HG03575 (cell line): ENCODE measurements at regions not wholly inside any gene's neighbourhood (a gene's known extent, or its start where the extent isn't known, plus 50 kb on each side); places are given as distances from the start of the nearest gene placed in this dataset.

Experiments
- ATAC-seq: cut with Tn5 transposase; IDR thresholded peaks from one replicate; pipeline ENCODE4 v1.9.1; 2021; ENCODE audit not compliant: unreplicated experiment, insufficient number of reproducible peaks, low FRiP score; ENCODE audit errors: extremely low read depth

DNA sequence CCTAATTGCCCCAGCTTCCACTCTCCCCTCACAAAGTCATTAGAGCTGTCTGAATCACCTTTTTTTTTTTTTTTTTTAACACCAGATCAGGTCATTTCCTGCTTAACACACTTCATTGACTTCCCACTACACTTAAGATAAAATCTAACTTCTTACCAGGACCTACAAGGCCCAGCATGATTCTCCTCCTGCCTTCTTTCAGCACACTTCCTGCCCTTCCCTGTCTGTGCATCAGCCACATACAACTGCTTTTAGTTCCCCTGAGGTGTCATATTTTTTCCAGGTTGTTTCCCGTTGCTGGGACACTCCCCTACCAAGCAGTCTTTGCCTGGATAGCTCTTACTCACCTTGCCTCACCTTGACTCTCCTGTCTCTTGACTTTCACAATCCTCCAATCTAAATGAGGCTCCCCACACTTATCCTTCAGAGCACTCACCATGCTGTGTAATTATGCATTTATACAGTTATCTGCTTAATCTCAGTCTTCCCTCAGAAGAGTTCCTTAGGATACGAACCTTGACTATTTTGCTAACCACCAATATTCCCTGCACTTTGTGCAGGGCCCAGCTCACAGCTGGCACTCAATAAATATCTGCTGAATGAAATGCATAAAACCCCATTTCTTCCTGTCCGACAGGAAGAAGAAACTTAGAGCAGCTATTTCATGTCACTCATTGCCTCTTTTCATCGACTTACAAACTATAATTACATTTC is 96.6 kb upstream of the AKIP1 start:
- no peak for ATAC-seq

DNA sequence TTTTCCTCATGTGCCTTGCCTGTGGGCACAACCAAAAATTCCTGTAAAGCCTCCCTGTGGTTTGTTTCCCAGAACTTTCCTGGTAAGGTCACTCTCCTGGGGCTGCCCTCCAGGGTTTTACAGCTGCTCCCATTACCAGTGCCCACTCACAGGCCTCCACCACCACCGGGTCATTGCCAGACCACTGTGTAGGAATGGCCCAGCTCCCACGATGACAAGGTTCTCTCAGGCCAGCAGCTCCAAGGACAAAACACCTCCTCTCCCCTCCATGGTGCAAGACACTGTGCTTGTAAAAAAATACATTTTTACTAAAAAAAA is 96.1 kb upstream of the AKIP1 start:
- no peak for ATAC-seq

DNA sequence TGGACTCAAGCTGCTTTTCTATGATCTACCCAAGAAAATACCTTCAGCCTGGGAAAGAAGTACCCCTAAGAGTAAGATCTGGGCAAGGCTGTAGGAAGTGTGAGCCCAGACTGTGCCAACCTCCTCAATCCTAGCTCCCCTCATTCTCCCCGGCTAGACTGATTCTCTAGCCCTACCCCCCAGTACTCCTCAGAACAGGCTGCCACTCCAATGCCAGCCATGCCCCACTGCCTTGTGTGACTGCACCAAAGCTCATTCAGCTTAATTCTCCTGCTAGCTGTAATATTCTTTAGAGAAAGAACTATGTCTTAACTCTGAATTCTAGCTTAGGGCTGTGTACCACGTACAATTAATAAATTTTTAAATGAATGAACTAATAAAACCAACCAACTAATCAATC is 92.6 kb upstream of the AKIP1 start:
- ATAC-seq, result no peak

DNA sequence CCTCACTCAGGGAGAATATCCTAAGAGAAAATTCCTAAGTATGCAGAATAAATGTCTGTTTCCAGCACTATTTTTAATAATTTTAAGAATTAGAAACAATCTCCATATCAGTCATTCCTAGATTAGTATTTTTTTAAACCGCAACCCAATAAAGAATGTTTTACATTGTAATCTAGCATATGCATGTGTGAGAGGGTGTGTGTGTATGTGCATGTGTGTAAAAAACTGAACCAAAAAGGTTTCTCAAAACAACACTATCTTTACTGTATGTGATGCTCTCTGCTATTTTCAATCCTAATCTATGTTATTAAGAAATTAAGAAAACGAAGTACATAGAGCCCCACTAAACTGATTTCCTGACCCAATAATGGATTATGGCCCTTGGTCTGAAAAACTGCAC is 90.6 kb upstream of the AKIP1 start:
- ATAC-seq, result no peak

DNA sequence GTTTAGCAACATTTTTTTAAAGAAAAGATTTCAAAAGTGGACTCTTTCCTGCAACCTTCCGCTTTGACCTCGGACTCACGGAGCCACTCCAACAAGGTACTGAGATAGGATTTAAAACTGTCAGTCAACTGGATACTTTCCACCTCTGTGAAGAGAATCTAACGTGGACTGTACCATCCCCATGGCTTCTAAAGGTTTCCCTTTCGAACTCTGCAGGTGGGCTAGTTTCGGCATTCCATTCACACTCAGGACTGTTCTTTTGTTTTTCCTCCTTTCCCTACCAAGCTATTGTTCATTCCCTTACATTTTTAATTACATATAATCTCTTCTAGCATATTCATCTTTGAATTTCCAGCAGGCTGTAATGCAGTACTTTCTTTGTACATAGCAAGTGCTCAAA is 88.5 kb upstream of the AKIP1 start:
- no peak for ATAC-seq

DNA sequence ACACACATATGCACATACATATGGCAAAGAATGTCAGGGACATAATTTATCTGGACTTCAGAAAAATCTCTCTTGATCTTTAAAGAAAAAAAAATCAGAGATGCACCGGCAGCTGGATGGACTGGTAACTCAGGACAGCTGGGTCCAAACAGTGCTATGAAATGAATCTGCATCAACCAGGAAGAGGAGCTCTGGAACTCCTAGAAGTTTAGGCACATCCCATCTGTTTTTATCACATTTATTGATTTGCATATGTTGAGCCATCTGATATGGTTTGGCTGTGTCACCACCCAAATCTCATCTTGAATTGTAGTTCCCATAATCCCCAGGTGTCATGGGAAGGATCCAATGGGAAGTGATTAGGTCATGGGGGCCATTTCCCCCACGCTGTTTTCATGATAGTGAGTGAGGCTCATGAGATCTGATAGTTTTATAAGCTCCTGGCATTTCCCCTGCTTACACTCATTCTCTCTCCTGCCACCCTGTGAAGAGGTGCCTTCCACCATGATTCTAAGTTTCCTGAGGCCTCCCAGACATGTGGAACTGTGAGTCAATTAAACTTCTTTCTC is 87.7 kb upstream of the AKIP1 start:
- ATAC-seq, result no peak

DNA sequence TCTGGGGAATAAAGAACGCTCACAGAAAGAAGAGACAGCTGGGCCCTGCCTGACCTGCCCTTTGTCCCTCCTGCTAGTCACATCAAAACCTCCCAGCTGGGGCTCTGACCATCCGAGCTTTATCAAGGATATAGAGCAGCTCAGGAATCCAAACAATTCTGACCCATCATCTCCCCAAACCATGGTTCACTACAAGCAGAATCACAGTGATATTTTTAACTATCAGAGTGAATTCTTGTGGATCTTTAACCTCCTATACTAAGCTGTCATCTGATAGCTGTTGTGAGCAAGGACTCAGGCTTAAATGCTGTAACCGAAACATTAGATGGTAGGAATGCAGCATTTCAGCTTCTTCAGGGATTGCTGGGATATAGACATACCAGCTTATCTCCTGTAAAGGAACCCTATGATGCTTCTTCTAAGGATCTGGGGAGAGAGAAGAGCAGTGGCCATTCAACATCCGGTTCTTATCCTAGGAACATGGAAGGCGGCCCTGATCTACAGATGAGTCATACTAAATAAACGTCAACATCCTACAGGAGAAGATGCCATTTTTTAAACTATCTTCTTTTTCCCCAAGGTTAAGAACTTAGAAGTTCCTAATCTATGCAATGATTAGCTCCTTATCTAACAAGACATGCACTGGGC is 84.7 kb upstream of the AKIP1 start:
- ATAC-seq, result no peak

DNA sequence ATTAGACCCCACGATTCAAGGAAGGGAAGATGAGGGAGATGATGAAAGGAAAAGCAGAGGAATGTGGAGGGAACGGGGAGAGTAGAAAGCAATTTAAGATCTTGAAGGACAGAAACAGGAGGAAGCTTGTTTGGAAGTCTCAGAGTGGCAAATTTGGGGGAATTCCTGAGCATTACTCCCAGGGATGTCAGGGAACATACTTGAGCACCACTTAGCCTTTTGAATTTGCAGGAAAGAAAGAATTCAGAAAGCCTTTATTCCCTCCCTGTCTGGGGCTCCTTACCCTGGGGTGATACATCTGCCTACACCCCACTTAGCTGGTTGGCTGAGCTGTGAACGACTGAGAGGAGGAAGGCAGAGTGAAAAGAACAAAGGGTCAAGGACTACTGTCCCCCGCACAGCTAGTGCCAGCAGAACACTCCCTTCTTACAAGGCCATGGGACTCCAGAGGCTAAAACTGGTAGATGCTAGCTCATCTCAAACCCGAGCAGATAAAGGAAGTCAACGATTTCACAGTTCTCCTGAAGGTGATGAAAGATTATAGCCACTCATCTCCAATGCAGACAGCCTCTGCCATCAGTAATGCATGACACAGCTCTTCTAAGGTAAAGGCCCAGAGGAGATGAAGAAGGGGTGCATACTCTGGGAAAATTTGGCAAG is 84.0 kb upstream of the AKIP1 start:
- ATAC-seq, result no peak

DNA sequence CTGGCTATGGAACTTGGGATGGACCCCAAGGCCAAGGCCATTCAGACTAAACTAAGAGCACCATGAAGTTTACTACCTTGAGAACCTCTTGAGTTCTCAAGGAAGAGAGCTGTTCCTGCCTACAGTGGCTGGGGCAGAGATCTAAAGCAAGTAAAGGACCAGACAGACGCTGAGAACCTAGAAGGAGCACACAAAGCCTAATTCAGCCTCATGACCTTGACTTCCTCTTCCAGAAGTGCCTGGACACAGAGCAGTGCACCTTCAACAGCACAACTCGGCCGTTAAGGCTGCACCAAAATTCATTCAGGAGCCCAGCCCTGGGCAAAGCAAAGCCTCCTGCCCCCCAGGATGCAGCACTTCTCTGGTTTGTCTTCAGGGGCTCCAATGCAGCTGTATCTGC is 82.9 kb upstream of the AKIP1 start:
- ATAC-seq, result no peak

DNA sequence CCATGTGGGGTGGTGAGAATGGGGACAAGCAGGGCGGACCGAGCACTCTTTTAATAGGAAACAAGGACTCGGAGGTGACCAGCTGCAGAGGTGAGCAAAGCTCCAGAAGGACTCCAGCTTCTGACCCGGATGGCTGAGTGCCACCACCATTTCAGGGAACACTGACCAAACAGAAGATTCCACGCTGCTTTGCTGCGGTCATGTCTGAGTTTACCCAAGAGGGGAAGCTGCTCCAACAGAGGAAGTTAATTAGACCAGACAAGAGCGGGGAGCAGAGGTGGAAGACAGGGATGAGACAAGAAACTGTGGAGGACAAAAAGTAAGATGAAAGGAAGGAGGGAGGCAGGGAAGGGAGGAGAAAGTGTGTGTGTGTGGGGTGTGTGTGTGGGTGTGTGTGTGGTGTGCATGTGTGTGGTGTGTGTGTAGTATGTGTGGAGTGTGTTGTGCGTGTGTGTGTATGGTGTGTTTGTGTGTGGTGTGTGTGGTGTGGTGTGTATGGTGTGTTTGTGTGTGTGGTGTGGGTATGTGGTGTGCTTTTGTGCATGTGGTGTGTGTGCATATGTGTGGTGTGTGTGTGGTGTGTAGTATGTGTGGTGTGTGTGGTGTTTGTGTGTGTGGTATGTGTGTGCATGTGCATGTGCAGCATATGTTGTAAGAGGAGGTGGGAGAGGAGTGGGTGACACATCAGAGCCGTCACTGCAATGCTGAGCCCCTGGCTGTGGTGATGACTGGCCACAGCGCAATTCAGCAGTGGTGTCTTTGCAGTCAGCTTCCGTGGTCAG is 82.2 kb upstream of the AKIP1 start:
- no peak for ATAC-seq

DNA sequence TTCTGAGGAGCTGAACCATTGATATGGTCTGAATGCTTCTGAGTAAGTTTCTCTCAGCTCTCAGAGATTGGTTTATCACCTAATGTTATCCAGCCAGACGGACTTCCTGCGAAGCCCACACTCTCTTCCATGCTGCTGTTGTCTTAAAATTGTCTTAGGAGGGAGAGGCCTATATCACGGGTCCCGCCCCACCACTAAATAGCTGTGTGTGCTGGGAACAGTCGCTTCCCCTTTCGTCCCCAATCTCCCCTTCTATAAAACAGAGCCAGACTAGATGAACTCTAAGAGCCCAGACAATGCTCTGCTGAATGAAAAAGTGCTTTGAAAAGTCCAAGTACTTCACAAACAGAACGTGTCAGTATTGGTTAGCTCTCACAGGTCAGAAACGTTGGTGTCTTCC is 81.4 kb upstream of the AKIP1 start:
- ATAC-seq, result no peak

DNA sequence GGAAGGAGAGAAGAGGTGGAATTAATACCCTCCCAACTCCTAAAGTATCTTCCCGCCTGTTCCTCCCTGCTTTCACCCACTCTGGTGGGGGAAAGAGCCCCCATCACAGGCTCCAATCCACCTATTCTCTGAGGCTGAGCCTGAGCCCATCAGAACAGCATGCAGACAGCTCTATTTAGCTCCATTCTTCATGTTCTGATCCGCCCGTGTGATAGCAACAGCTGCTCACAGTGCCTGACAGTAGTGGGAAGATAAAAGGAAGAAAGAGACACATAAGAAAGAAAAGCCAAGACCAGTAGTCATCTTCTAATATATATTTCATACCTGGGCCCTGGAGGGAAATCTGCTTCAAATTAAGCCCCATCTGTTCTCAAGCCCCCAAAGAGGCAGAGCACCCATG is 80.3 kb upstream of the AKIP1 start:
- ATAC-seq, result no peak

DNA sequence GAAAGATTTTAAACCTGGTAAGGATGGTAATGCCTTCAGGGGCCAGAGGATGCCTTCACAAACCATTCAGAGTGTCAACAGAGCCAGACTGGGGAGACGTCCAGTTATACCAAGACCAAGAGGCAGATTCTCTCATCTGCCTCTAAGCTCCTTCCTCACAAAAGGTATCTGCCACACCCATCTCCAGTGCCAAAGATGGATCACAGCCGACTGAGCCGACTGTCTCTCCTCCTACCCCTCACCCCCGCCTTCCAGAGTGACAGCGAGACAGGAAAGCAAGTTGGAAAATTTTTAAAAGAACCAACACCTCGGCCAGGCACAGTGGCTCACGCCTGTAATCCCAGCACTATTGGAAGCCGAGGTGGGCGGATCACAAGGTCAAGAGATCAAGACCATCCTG is 79.1 kb upstream of the AKIP1 start:
- no peak for ATAC-seq

DNA sequence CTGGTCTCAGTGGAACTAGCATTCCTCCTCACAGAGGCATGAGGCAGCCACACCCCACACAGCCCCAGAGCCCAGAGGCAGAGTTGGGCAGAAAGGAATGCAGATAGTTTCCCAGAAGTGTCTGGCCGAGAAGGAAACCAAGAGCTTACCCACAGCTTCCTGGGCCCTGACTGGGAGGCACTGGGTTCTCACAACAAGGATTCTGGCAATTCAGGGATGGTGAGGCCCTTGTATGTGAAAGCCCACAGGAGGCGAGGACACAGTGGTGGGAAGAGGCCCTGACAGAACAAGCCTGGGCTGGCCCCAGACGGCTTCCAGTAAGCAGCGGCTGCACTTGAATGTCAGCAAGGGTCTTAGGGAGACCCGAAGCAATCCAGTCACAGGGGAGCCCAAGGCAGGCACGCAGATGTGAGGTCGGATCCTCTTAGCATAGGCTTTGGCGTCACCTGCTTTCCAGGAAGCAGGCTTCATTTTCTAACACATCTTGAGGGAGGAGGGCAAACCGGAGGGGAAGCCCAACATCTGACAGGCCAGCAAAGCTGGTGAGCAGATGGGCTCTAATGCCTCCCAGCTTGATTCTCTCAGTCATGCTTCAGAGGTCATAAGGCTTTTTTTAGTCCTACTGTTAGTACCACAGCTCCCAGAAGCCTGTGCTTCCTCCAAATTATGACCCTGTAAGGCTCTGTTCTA is 78.3 kb upstream of the AKIP1 start:
- ATAC-seq, result peak; percentile 88

DNA sequence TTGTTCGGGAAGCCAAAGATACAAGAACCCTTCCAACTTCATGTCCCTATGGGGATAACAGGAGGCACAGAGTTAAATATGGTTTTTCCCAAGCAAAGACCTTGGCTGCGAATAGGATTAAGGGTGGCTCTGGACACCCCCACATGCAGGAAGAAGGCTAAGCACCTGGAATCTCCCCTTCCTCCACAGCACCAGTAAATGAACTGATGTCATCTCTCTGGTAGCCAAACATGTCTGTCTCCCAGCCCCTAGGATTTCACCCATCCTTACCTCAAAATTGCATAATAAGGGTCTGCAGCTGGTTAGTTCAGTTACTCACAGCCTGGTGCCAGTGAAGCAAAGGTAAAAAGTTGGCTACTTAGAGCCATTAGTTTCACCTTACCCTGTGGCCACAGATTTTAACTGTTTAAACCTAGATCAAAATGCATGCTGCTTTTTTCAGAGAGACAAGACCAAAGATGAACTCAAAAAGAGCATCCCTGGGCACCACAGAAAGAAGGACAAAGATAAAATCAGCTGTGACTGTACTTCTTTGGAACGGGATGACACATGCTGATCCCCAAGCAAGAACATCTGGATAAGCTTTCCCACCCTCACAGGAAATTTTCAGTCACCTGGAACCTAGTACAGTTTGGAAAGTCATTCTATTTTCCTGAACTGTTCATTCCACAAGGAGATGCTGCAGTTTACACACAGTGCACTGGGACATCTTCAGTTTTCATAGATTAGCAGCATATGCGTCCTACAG is 77.2 kb upstream of the AKIP1 start:
- no peak for ATAC-seq

DNA sequence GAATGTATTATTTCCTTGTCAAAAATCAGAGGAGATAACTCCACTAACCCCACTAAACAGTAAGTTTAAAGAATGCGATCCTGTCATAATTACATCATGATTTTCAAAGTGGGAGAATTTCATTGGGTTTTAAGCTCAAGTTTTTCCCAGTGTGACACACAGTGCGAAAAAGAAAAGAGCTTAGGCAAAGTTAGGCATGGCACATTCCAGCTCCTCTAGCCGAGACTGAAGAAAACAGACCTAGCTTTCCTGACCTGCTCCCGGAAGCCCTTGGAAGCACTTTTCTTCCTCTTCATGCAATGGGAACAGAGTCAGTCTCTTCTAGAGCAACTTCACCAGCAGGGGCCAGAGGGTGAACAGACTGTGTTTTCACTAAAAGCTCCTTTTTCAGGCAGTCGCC is 76.6 kb upstream of the AKIP1 start:
- ATAC-seq, result no peak

DNA sequence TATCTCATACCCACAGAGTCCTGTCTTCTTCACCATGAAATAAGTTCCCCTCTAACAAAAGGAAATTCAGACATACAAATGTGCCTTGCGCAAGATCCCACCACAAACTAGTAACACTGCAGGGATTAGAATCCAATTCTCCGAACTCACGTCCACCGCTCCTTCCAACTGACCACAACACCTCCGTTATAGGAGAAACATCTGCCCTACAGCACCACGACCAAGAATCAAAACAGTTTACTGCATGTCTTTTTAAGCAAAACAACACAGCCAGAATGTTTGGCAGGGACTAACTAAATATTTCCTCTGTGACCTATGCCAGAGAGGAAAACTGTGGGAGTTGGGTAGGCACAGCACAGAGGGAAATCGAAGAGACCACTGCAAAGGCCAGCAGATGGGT is 72.7 kb upstream of the AKIP1 start:
- no peak for ATAC-seq

DNA sequence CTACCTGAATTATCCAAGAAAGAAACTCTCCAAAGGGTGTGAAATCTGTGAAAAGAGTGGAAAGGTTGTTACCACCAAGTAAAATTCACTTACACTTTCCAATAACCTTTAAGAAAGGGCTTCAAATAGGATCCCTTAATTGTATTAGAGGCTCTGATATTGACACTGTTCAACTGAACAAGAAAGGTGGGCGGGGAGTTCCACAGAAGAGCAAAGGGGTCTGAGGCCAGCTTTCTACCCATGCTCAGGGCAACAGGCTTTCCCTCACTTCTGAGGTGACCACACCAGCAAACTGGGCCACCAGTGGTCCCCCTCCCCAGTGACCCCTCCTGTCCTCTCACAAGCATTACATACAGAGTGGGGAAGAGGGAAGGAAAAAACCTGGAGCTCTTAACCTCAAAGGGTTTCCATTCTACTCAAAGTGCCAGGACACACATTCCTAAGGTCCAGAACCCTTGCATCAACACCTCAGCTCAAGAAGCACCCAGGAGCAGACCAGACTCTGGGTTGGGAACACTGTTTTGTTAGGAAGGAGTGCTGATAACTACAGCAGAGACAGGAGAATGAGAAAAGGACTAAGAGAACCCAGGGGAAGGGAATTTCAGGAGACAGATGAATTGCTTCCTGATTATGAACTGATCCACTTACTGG is 71.6 kb upstream of the AKIP1 start:
- ATAC-seq, result no peak
